Right lobe of liver (tissue), 4 donors: ENCODE measurements at regions not wholly inside any gene's neighbourhood (a gene's known extent, or its start where the extent isn't known, plus 50 kb on each side); places are given as distances from the start of the nearest gene placed in this dataset.

Source experiments
- POLR2A ChIP-seq: fragments of 450-650 bp; IDR thresholded peaks from one replicate; pipeline ENCODE4 v1.6.1; 2017; ENCODE audit warnings: antibody characterized with exemption, mild to moderate bottlenecking
- TF ChIP-seq, protein P1 (sequence below), 4 donors: fragments of 200-600 bp in 3 of 4; fragments of 450-650 bp in 1 of 4; IDR thresholded peaks; one replicate each; pipeline versions ENCODE4 v1.5.1 to v1.8.0; 2016 to 2022; ENCODE audit warnings: antibody characterized with exemption in 4 of 4, mild to moderate bottlenecking in 2 of 4
- donor health status: DM: no; HTN: no; CAD: no.
- donor health status: DM: no; HTN: no; CAD: no.
- donor health status: DM: no; HTN: yes; CAD: no.

DNA sequence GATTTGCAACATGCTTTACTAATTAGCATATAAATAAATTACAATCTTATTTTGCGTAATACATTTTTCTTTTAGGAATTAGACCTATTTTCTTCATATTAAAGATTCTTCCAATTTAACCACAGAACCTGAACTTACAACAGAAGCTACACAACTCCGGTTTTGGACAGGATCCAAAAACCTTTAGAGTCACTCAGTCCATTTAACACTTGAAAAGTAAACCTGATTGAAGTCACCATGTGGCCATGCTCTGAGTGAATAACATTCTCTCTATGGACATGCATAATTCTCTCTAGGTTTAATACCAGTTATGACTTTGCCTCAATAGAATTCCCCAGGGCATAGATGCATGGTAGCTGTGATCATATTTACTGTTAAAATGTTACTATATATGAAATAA, 751.0 kb downstream of the VGLL3 start:
- TF ChIP-seq, protein P1, sequence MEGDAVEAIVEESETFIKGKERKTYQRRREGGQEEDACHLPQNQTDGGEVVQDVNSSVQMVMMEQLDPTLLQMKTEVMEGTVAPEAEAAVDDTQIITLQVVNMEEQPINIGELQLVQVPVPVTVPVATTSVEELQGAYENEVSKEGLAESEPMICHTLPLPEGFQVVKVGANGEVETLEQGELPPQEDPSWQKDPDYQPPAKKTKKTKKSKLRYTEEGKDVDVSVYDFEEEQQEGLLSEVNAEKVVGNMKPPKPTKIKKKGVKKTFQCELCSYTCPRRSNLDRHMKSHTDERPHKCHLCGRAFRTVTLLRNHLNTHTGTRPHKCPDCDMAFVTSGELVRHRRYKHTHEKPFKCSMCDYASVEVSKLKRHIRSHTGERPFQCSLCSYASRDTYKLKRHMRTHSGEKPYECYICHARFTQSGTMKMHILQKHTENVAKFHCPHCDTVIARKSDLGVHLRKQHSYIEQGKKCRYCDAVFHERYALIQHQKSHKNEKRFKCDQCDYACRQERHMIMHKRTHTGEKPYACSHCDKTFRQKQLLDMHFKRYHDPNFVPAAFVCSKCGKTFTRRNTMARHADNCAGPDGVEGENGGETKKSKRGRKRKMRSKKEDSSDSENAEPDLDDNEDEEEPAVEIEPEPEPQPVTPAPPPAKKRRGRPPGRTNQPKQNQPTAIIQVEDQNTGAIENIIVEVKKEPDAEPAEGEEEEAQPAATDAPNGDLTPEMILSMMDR (IDR thresholded peaks at IDR 0.05), result no peak
- TF ChIP-seq POLR2A, result no peak
